ENCODE measurements at regions not wholly inside any gene's neighbourhood (a gene's known extent, or its start where the extent isn't known, plus 50 kb on each side); places are given as distances from the start of the nearest gene placed in this dataset.
A peak's percentile ranks its signal among the peaks of the same experiment; 100 is the strongest.

DNA sequence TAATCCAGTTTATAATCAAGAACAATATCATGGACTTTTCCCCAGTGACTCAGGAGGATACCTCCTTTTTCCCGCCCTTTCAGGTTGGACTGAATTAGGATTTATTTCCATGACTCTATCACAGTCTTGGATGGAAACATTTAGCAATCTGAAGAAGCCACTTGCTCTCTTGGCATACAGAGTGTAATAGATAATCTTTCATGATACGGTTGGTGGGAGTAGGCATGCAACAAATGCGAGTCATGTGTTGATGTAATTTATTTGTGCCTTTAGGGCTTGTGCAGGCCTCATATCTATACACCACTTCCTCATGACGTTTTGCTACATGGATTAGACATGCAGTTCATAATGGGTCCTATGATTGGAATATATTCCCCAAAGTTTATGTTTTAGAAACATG, 54.2 kb upstream of the MCTP2 start:
- TF ChIP-seq, protein P1, sequence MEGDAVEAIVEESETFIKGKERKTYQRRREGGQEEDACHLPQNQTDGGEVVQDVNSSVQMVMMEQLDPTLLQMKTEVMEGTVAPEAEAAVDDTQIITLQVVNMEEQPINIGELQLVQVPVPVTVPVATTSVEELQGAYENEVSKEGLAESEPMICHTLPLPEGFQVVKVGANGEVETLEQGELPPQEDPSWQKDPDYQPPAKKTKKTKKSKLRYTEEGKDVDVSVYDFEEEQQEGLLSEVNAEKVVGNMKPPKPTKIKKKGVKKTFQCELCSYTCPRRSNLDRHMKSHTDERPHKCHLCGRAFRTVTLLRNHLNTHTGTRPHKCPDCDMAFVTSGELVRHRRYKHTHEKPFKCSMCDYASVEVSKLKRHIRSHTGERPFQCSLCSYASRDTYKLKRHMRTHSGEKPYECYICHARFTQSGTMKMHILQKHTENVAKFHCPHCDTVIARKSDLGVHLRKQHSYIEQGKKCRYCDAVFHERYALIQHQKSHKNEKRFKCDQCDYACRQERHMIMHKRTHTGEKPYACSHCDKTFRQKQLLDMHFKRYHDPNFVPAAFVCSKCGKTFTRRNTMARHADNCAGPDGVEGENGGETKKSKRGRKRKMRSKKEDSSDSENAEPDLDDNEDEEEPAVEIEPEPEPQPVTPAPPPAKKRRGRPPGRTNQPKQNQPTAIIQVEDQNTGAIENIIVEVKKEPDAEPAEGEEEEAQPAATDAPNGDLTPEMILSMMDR (conservative IDR thresholded peaks at IDR 0.05; ENCODE audit: low read length): no peak
- no peak for DNase-seq (ENCODE audit: low read depth)
- no peak overlapping the region for H3K4me3 ChIP-seq (ENCODE audit: low read length)

DNA sequence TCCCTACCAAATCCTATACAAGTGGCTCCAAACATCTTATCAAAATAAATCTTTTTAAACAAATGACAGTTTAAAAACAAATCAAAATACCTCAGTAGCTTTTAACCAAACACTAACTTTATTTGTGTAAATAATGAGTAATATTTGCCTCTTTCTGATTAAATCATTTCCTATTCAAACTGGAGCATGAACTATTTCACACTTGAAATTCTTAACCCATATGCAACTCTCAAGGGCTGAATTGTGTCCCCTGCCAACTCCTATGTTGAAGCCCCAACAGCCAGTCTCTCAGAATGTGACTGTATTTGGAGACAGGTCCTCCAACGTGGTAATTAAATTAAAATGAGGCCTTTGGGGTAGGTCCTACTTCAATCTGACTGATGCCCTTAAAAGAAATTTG, 55.9 kb upstream of the MCTP2 start:
- TF ChIP-seq, protein P1 (conservative IDR thresholded peaks at IDR 0.05; ENCODE audit: low read length): no peak
- no peak for DNase-seq (ENCODE audit: low read depth)
- no peak overlapping the region for H3K4me3 ChIP-seq (ENCODE audit: low read length)

DNA sequence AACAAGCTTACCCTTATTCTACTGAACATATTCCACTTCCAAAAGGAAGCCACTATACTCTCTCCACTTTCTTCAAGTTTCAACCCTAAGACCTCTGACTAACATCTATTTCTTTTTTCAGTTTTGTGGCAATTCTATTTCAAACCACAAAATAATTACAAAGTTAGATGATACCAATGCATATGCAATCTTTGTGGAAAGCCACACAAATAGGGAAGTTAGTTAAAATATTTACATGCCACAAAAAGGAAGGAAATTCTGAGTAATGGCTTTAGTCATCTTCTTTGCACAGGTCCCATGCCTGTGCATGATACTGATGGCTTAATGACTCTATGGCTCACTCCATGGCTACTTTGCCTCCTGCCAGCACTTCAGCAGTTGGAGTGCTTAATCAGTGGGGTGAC, 57.0 kb upstream of the MCTP2 start:
- H3K4me3 ChIP-seq (ENCODE audit: low read length): no peak overlapping the region
- peak; percentile 60 for DNase-seq (ENCODE audit: low read depth)
- TF ChIP-seq, protein P1 (conservative IDR thresholded peaks at IDR 0.05; ENCODE audit: low read length): no peak

GRCh38 chr15:94168250-94168649, 63.1 kb upstream of the MCTP2 start:
- TF ChIP-seq, protein P1 (conservative IDR thresholded peaks at IDR 0.05; ENCODE audit: low read length): peak; percentile 10; the same call in 1 of the 2 replicates
- no peak overlapping the region for H3K4me3 ChIP-seq (ENCODE audit: low read length)
- no peak for DNase-seq (ENCODE audit: low read depth)

DNA sequence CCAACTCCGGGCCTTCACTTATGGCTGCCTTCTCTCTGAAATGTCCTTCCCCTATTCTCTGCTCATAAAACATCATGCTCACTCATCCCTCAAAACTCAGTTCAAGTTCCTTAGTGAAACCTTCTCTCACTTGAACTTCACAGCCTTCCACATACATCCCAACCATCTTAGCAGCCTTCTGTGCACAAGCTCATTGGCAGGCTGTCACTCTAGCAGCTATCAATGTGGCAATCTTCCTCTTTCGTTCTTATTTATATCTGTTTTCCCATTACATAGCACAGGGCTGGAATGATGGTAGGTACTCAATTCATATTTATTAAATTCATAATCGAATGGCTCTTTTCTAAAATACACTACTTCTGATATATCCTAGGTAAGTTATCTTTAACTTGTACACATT, 66.4 kb upstream of the MCTP2 start:
- TF ChIP-seq, protein P1 (conservative IDR thresholded peaks at IDR 0.05; ENCODE audit: low read length): no peak
- DNase-seq (ENCODE audit: low read depth): no peak
- no peak overlapping the region for H3K4me3 ChIP-seq (ENCODE audit: low read length)

GRCh38 chr15:94164202-94164807, 67.1 kb upstream of the MCTP2 start:
- TF ChIP-seq, protein P1 (conservative IDR thresholded peaks at IDR 0.05; ENCODE audit: low read length): peak; percentile 80
- peak; percentile 41 for DNase-seq (ENCODE audit: low read depth)
- no peak overlapping the region for H3K4me3 ChIP-seq (ENCODE audit: low read length)

- no peak for DNase-seq (ENCODE audit: low read depth)
- TF ChIP-seq, protein P1 (conservative IDR thresholded peaks at IDR 0.05; ENCODE audit: low read length): no peak
- H3K4me3 ChIP-seq (ENCODE audit: low read length): no peak overlapping the region
Measured at GRCh38 chr15:94162939-94163338, 68.4 kb upstream of the MCTP2 start.
